ENCODE measurements at regions not wholly inside any gene's neighbourhood (a gene's known extent, or its start where the extent isn't known, plus 50 kb on each side); places are given as distances from the start of the nearest gene placed in this dataset.
"Not testable (repeated sequence)": the region's sequence is repeated elsewhere in the genome, so short reads cannot be mapped to it uniquely, and the experiment has no call there.

- H3K27me3 ChIP-seq (ENCODE audit: insufficient read depth, low read length), result no peaks in the 10 kb centered on the region
- no peak overlapping the region for H3K4me3 ChIP-seq (ENCODE audit: low read length)
- no peak overlapping the region for H3K9ac ChIP-seq (ENCODE audit: low read depth, low read length)
- H3K4me1 ChIP-seq (ENCODE audit: insufficient read depth, low read length), result peaks cover 51% of the 10 kb centered on the region
- no peaks in the 10 kb centered on the region for H3K36me3 ChIP-seq (ENCODE audit: insufficient read depth, low read length)
- 91% methylated on average over 2 of the region's 2 CpGs for WGBS
- no peaks in the 10 kb centered on the region for H3K9me3 ChIP-seq (ENCODE audit: insufficient read depth, low read depth, low read length)
- 0 out of 2 replicates have a peak overlapping the region, but pooled peaks have one; percentile 2 for H3K27ac ChIP-seq (ENCODE audit: low read depth, low read length)
Measured at GRCh38 chr3:174541708-174542315, 317.3 kb upstream of the NAALADL2 start.

- Histone ChIP-seq H3K27me3 (ENCODE audit: insufficient read depth, low read length) (no peaks in the 10 kb centered on the region), H3K36me3 (ENCODE audit: insufficient read depth, low read length) (no peaks in the 10 kb centered on the region), H3K4me3 (ENCODE audit: low read length) (no peak overlapping the region), H3K27ac (ENCODE audit: low read depth, low read length) (no peak overlapping the region), H3K9ac (ENCODE audit: low read depth, low read length) (no peak overlapping the region), H3K4me1 (ENCODE audit: insufficient read depth, low read length) (no peaks in the 10 kb centered on the region), H3K9me3 (ENCODE audit: insufficient read depth, low read depth, low read length) (no peaks in the 10 kb centered on the region)
- 90% methylated on average over 1 of the region's 2 CpGs for WGBS
Measured at GRCh38 chr3:174547801-174548435, 311.2 kb upstream of the NAALADL2 start.

GRCh38 chr3:174548841-174549623 is 310.1 kb upstream of the NAALADL2 start:
- no peak overlapping the region for H3K9ac ChIP-seq (ENCODE audit: low read depth, low read length)
- no peak overlapping the region for H3K27ac ChIP-seq (ENCODE audit: low read depth, low read length)
- H3K36me3 ChIP-seq (ENCODE audit: insufficient read depth, low read length), result no peaks in the 10 kb centered on the region
- 82% methylated on average over 4 of the region's 4 CpGs for WGBS
- H3K4me1 ChIP-seq (ENCODE audit: insufficient read depth, low read length), result no peaks in the 10 kb centered on the region
- no peaks in the 10 kb centered on the region for H3K9me3 ChIP-seq (ENCODE audit: insufficient read depth, low read depth, low read length)
- H3K4me3 ChIP-seq (ENCODE audit: low read length), result no peak overlapping the region
- H3K27me3 ChIP-seq (ENCODE audit: insufficient read depth, low read length), result no peaks in the 10 kb centered on the region

GRCh38 chr3:174581558-174581957 is 277.6 kb upstream of the NAALADL2 start:
- Histone ChIP-seq H3K4me1 (ENCODE audit: insufficient read depth, low read length) (no peaks in the 10 kb centered on the region), H3K9ac (ENCODE audit: low read depth, low read length) (no peak overlapping the region), H3K36me3 (ENCODE audit: insufficient read depth, low read length) (no peaks in the 10 kb centered on the region), H3K27me3 (ENCODE audit: insufficient read depth, low read length) (no peaks in the 10 kb centered on the region), H3K9me3 (ENCODE audit: insufficient read depth, low read depth, low read length) (no peaks in the 10 kb centered on the region), H3K4me3 (ENCODE audit: low read length) (no peak overlapping the region), H3K27ac (ENCODE audit: low read depth, low read length) (no peak overlapping the region)
- WGBS, result 96% methylated on average over 5 of the region's 5 CpGs

- Histone ChIP-seq H3K4me1 (ENCODE audit: insufficient read depth, low read length) (no peaks in the 10 kb centered on the region), H3K4me3 (ENCODE audit: low read length) (no peak overlapping the region), H3K9ac (ENCODE audit: low read depth, low read length) (no peak overlapping the region), H3K27me3 (ENCODE audit: insufficient read depth, low read length) (no peaks in the 10 kb centered on the region), H3K36me3 (ENCODE audit: insufficient read depth, low read length) (no peaks in the 10 kb centered on the region), H3K9me3 (ENCODE audit: insufficient read depth, low read depth, low read length) (no peaks in the 10 kb centered on the region), H3K27ac (ENCODE audit: low read depth, low read length) (no peak overlapping the region)
- 100% methylated on average over 1 of the region's 1 CpG for WGBS
Measured at GRCh38 chr3:174583396-174583795, 275.7 kb upstream of the NAALADL2 start.

GRCh38 chr3:174587137-174587536 is 272.0 kb upstream of the NAALADL2 start:
- H3K27ac ChIP-seq (ENCODE audit: low read depth, low read length); H3K4me3 ChIP-seq (ENCODE audit: low read length); H3K9ac ChIP-seq (ENCODE audit: low read depth, low read length); H3K4me1 ChIP-seq (ENCODE audit: insufficient read depth, low read length); H3K36me3 ChIP-seq (ENCODE audit: insufficient read depth, low read length); H3K27me3 ChIP-seq (ENCODE audit: insufficient read depth, low read length); H3K9me3 ChIP-seq (ENCODE audit: insufficient read depth, low read depth, low read length): not testable (repeated sequence)
- WGBS, result 100% methylated on average over 1 of the region's 1 CpG

GRCh38 chr3:174596447-174596982 is 262.6 kb upstream of the NAALADL2 start:
- Histone ChIP-seq H3K27ac (ENCODE audit: low read depth, low read length) (no peak overlapping the region), H3K27me3 (ENCODE audit: insufficient read depth, low read length) (no peaks in the 10 kb centered on the region), H3K36me3 (ENCODE audit: insufficient read depth, low read length) (no peaks in the 10 kb centered on the region), H3K9ac (ENCODE audit: low read depth, low read length) (no peak overlapping the region), H3K9me3 (ENCODE audit: insufficient read depth, low read depth, low read length) (no peaks in the 10 kb centered on the region), H3K4me1 (ENCODE audit: insufficient read depth, low read length) (no peaks in the 10 kb centered on the region), H3K4me3 (ENCODE audit: low read length) (no peak overlapping the region)
- WGBS, result 75% methylated on average over 2 of the region's 2 CpGs

GRCh38 chr3:174598885-174599439 is 260.2 kb upstream of the NAALADL2 start:
- 81% methylated on average over 4 of the region's 4 CpGs for WGBS
- peaks cover 2% of the 10 kb centered on the region; the same call in 1 of the 2 replicates for H3K9me3 ChIP-seq (ENCODE audit: insufficient read depth, low read depth, low read length)
- H3K27ac ChIP-seq (ENCODE audit: low read depth, low read length), result no peak overlapping the region
- no peaks in the 10 kb centered on the region for H3K36me3 ChIP-seq (ENCODE audit: insufficient read depth, low read length)
- H3K4me1 ChIP-seq (ENCODE audit: insufficient read depth, low read length), result no peaks in the 10 kb centered on the region
- no peak overlapping the region for H3K4me3 ChIP-seq (ENCODE audit: low read length)
- no peak overlapping the region for H3K9ac ChIP-seq (ENCODE audit: low read depth, low read length)
- H3K27me3 ChIP-seq (ENCODE audit: insufficient read depth, low read length), result no peaks in the 10 kb centered on the region

- WGBS, result 89% methylated on average over 1 of the region's 1 CpG
- no peak overlapping the region for H3K4me3 ChIP-seq (ENCODE audit: low read length)
- H3K36me3 ChIP-seq (ENCODE audit: insufficient read depth, low read length), result no peaks in the 10 kb centered on the region
- no peaks in the 10 kb centered on the region for H3K4me1 ChIP-seq (ENCODE audit: insufficient read depth, low read length)
- H3K27ac ChIP-seq (ENCODE audit: low read depth, low read length), result no peak overlapping the region
- H3K9me3 ChIP-seq (ENCODE audit: insufficient read depth, low read depth, low read length), result no peaks in the 10 kb centered on the region
- no peaks in the 10 kb centered on the region for H3K27me3 ChIP-seq (ENCODE audit: insufficient read depth, low read length)
- H3K9ac ChIP-seq (ENCODE audit: low read depth, low read length), result no peak overlapping the region
Measured at GRCh38 chr3:174613173-174613572, 246.0 kb upstream of the NAALADL2 start.

- Histone ChIP-seq H3K4me1 (ENCODE audit: insufficient read depth, low read length) (no peaks in the 10 kb centered on the region), H3K27me3 (ENCODE audit: insufficient read depth, low read length) (no peaks in the 10 kb centered on the region), H3K4me3 (ENCODE audit: low read length) (no peak overlapping the region), H3K27ac (ENCODE audit: low read depth, low read length) (no peak overlapping the region), H3K36me3 (ENCODE audit: insufficient read depth, low read length) (no peaks in the 10 kb centered on the region), H3K9ac (ENCODE audit: low read depth, low read length) (no peak overlapping the region), H3K9me3 (ENCODE audit: insufficient read depth, low read depth, low read length) (no peaks in the 10 kb centered on the region)
- WGBS, result 92% methylated on average over 1 of the region's 2 CpGs
Measured at GRCh38 chr3:174614036-174614435, 245.1 kb upstream of the NAALADL2 start.
